Psoas muscle (tissue), 7 donors: ENCODE measurements at regions not wholly inside any gene's neighbourhood (a gene's known extent, or its start where the extent isn't known, plus 50 kb on each side); places are given as distances from the start of the nearest gene placed in this dataset.

Source experiments
- ATAC-seq, 4 donors: fragments of 200-7000 bp; cut with Tn5 transposase; one replicate each; pipeline ENCODE4 v1.9.1; 2020; ENCODE audit warnings: moderate library complexity in 3 of 4, mild to moderate bottlenecking in 2 of 4
- DNase-seq, 2 donors: peaks; one replicate each; pipeline ENCODE4 v3.0.0-alpha.2; 2020
- H3K27ac ChIP-seq: fragments of 200-600 bp; one replicate; pipeline ENCODE4 v1.8.0; 2022
- H3K27me3 ChIP-seq, 3 donors: fragments of 200-600 bp in 1 of 3; one replicate each; pipeline versions ENCODE4 v1.6.1 to v1.8.0; 2013 to 2022; ENCODE audit warnings: low read length in 2 of 3, mild to moderate bottlenecking in 2 of 3, moderate library complexity in 1 of 3; ENCODE audit not compliant: insufficient read depth in 3 of 3
- H3K36me3 ChIP-seq, 2 donors: fragments of 200-600 bp in 1 of 2; one replicate each; pipeline versions ENCODE4 v1.6.1 to v1.8.0; 2013 to 2022; ENCODE audit warnings: low read depth in 1 of 2, mild to moderate bottlenecking in 1 of 2, moderate library complexity in 1 of 2; ENCODE audit not compliant: insufficient read depth in 1 of 2
- H3K4me1 ChIP-seq: fragments of 200-600 bp; one replicate; pipeline ENCODE4 v1.8.0; 2022
- H3K4me3 ChIP-seq: fragments of 200-600 bp; one replicate; pipeline ENCODE4 v1.8.0; 2022; ENCODE audit warnings: mild to moderate bottlenecking
- H3K9me3 ChIP-seq: fragments of 200-600 bp; one replicate; pipeline ENCODE4 v1.8.0; 2022
- WGBS, 3 donors: extraction: QIAGEN DNeasy Blood & Tissue Kit; methylation state at CpG; one replicate each; pipeline versions ENCODE4 v1.1.6 to v1.1.7; 2013; 5-methylcytosine and 5-hydroxymethylcytosine counted together
- intact Hi-C, 2 donors: fragments of 100-400 bp; cut with DNase I; formaldehyde crosslinking; loops; one replicate each; pipeline versions ENCODE4 v1.11.0 to v1.14.2; 2022
- TF ChIP-seq, protein P1 (sequence below): fragments of 200-600 bp; IDR thresholded peaks from one replicate; pipeline ENCODE4 v1.8.0; 2022; ENCODE audit warnings: antibody characterized with exemption
- donor health status: healthy with polysubstance abuse.
- donor health status: DM: no; HTN: no; CAD: no; lungs with moderate emphysema.
- donor health status: Bipolar disorder and iron deficiency.
- donor health status: healthy.
- donor health status: DM: yes; HTN: yes; CAD: no.
- donor health status: DM: no; HTN: no; CAD: no.
- donor health status: DM: yes; HTN: yes; CAD: no.

DNA sequence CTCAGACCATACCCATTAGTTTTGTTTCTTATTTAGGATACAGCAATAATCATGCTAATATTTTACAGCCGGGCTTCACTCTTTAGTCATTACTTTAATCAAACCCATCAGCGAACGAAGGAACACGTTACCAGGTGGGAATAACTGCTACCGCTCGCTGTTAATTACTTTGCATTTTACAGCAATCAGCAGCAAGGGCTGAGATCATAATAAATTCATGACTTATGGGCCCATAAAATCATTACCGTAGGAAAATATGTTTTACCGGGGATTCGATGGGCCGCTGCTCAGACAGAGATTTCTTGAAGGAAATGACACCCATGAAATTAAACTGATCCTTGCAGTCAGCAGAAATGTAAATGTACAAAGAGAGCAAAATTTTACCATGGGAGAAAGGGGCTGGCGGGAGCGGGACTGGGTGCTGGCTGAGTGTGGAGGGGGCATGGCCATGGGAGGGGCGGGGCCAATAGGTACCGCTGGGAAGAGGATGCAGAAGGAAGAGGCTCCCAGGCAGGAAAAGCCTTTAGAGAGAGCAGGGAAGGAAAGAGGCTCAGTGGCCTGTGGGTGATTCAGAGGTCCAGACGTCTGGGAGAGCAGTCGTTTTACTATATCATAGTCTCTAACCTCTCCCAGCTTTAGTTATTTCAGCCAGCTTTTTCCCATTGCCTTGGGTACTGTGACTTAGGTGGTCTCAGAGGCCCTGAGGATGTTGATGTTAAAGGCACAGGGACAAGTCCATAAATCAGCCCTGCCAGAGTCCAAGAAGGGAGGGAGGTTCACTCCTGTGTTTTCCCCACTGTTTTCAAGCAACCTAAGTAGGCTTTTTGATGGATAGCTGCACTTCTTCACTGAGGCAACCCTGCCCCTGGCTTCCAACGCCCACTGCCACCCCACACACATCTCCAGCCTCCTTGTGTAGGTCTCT lies 258.9 kb downstream of the SEC16B start:
- DNase-seq (no peak), ATAC-seq (no peak)
- 36 to 44% (median 40%) methylated on average over 17 of the region's 17 CpGs for WGBS, 3 donors
- TF ChIP-seq, protein P1, sequence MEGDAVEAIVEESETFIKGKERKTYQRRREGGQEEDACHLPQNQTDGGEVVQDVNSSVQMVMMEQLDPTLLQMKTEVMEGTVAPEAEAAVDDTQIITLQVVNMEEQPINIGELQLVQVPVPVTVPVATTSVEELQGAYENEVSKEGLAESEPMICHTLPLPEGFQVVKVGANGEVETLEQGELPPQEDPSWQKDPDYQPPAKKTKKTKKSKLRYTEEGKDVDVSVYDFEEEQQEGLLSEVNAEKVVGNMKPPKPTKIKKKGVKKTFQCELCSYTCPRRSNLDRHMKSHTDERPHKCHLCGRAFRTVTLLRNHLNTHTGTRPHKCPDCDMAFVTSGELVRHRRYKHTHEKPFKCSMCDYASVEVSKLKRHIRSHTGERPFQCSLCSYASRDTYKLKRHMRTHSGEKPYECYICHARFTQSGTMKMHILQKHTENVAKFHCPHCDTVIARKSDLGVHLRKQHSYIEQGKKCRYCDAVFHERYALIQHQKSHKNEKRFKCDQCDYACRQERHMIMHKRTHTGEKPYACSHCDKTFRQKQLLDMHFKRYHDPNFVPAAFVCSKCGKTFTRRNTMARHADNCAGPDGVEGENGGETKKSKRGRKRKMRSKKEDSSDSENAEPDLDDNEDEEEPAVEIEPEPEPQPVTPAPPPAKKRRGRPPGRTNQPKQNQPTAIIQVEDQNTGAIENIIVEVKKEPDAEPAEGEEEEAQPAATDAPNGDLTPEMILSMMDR = no peak
- no peaks in the 10 kb centered on the region for H3K4me1 ChIP-seq
- H3K36me3 ChIP-seq = no peaks in the 10 kb centered on the region
- no peak overlapping the region for H3K4me3 ChIP-seq
- intact Hi-C loops = no loop called here
- H3K27ac ChIP-seq = no peak overlapping the region
- peaks cover 0 to 9% (median 2%) of the 10 kb centered on the region in 3 donors for H3K27me3 ChIP-seq
- H3K9me3 ChIP-seq = peaks cover under 1% of the 10 kb centered on the region

DNA sequence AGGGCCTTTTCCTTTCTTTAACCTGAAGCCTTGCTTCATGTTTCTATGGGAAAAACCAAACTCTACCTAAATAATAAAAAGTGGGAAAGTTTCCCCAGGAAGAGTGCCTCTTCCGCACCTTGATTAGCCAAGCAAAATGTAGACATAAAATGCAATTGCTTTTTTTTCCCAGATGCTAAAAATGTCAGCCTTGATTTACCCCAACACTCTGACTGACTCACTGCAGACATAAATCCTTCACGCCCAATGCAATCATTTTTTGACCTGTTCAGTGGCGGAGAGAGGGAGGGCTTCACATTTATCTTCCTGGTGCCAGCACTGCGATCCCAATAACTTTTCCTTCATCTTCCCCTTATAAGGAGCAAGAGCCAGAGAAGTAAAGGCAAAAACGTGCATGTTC lies 261.5 kb downstream of the SEC16B start:
- H3K36me3 ChIP-seq = no peaks in the 10 kb centered on the region
- H3K27me3 ChIP-seq = peaks cover 0 to 9% (median 2%) of the 10 kb centered on the region in 3 donors
- no peaks in the 10 kb centered on the region for H3K9me3 ChIP-seq
- no peak overlapping the region for H3K27ac ChIP-seq
- no peak overlapping the region for H3K4me3 ChIP-seq
- no peaks in the 10 kb centered on the region for H3K4me1 ChIP-seq
- WGBS, 3 donors = 63 to 75% (median 68%) methylated on average over 5 of the region's 5 CpGs
- intact Hi-C loops = no loop called here
- DNase-seq (no peak), ATAC-seq (no peak)
- TF ChIP-seq, protein P1 = no peak

DNA sequence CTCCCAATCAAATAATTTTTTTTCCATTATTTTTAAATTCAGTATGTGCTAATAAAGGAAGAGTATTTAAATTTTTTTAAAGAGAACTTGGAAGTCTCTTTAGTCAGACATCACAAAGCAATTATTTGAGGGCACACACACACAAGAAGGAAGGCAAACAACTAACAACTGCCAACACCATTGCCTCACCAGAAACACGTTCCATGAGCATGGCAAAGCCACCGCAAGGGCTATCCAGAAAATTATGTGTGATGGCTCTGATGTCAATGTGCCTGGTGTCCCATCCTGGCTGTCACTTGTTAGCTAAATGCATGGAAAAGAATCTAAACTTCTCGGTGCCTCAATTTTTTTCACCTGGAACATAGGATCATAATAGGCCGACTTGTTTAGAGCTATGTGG lies 262.9 kb downstream of the SEC16B start:
- H3K27ac ChIP-seq = no peak overlapping the region
- H3K27me3 ChIP-seq = peaks cover 0 to 9% (median 2%) of the 10 kb centered on the region in 3 donors
- intact Hi-C loops = no loop called here
- TF ChIP-seq, protein P1 = no peak
- DNase-seq (no peak), ATAC-seq (no peak)
- no peak overlapping the region for H3K4me3 ChIP-seq
- 60 to 74% (median 73%) methylated on average over 4 of the region's 4 CpGs for WGBS, 3 donors
- no peaks in the 10 kb centered on the region for H3K4me1 ChIP-seq
- H3K9me3 ChIP-seq = no peaks in the 10 kb centered on the region
- H3K36me3 ChIP-seq = no peaks in the 10 kb centered on the region

DNA sequence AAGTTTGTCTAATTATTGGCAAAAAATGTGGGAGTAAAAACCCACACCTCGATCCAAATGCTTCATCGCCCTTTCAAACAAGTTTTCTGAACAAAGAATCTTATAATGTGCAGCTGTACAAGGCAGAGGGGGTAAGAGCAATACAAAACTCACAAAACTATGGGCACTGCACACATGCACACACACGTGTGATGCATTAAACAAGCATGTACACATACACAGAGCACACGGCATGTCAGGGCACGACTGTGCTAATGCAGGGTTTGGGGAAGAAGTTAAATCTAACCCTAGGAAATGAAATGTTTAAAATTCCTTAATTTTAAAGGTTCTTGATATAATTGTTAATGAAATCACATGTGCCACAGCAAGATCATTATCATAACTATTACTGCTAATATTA lies 264.0 kb downstream of the SEC16B start:
- DNase-seq (no peak), ATAC-seq (no peak)
- Histone ChIP-seq H3K4me3 (no peak overlapping the region), H3K9me3 (no peaks in the 10 kb centered on the region), H3K36me3 (no peaks in the 10 kb centered on the region), H3K4me1 (no peaks in the 10 kb centered on the region), H3K27me3 (peaks cover 0 to 6% (median 0%) of the 10 kb centered on the region in 3 donors), H3K27ac (no peak overlapping the region)
- 62 to 68% (median 64%) methylated on average over 5 of the region's 5 CpGs for WGBS, 3 donors
- intact Hi-C loops = no loop called here
- TF ChIP-seq, protein P1 = no peak
